H1 (cell line): ENCODE measurements at regions not wholly inside any gene's neighbourhood (a gene's known extent, or its start where the extent isn't known, plus 50 kb on each side); places are given as distances from the start of the nearest gene placed in this dataset.

Experiments
- CHD1 ChIP-seq: IDR thresholded peaks from 2 replicates; pipeline ENCODE4 v1.6.1; 2012; ENCODE audit warnings: low read depth, low read length, improper control_type of control experiment
- CHD2 ChIP-seq: IDR thresholded peaks from 2 replicates; pipeline ENCODE4 v1.6.1; 2012; ENCODE audit warnings: low read length, improper control_type of control experiment
- KDM5A ChIP-seq: fragments of 200-600 bp; IDR thresholded peaks from 2 replicates; pipeline ENCODE4 v1.7.1; 2012; ENCODE audit warnings: mild to moderate bottlenecking, low read length, inconsistent platforms, mixed read lengths
- NRF1 ChIP-seq: IDR thresholded peaks from 2 replicates; pipeline ENCODE4 v1.6.1; 2011; ENCODE audit warnings: mild to moderate bottlenecking, low read depth, low read length, improper control_type of control experiment
- RFX5 ChIP-seq: IDR thresholded peaks from 2 replicates; pipeline ENCODE4 v1.6.1; 2011; ENCODE audit warnings: low read depth, low read length, improper control_type of control experiment, borderline replicate concordance
- SAP30 ChIP-seq: fragments of 300-600 bp; sonication (generic); IDR thresholded peaks from 2 replicates; pipeline ENCODE4 v1.7.1; 2012; ENCODE audit warnings: low read length, moderate library complexity, mild to moderate bottlenecking, inconsistent platforms; ENCODE audit not compliant: insufficient read depth, insufficient replicate concordance
- TEAD4 ChIP-seq: IDR thresholded peaks from 2 replicates; pipeline ENCODE4 v1.6.1; 2012; ENCODE audit warnings: low read depth, low read length, inconsistent platforms, mixed read lengths
- TF ChIP-seq, protein P1 (sequence below): fragments of 300-600 bp; sonication (generic); IDR thresholded peaks from 2 replicates; pipeline ENCODE4 v1.7.1; 2012; ENCODE audit warnings: low read length, moderate library complexity, mild to moderate bottlenecking, inconsistent platforms; ENCODE audit not compliant: insufficient replicate concordance
- TF ChIP-seq, protein P2 (sequence below), 3 experiments: IDR thresholded peaks; 1 replicate in 2 of 3; 2 replicates in 1 of 3; pipeline versions ENCODE4 v1.5.1 to v1.6.1; 2011; ENCODE audit warnings: low read length in 3 of 3, mild to moderate bottlenecking in 3 of 3, inconsistent platforms in 2 of 3, low read depth in 1 of 3, moderate library complexity in 1 of 3; ENCODE audit not compliant: insufficient read depth in 1 of 3; ENCODE audit errors: control extremely low read depth in 1 of 3

DNA sequence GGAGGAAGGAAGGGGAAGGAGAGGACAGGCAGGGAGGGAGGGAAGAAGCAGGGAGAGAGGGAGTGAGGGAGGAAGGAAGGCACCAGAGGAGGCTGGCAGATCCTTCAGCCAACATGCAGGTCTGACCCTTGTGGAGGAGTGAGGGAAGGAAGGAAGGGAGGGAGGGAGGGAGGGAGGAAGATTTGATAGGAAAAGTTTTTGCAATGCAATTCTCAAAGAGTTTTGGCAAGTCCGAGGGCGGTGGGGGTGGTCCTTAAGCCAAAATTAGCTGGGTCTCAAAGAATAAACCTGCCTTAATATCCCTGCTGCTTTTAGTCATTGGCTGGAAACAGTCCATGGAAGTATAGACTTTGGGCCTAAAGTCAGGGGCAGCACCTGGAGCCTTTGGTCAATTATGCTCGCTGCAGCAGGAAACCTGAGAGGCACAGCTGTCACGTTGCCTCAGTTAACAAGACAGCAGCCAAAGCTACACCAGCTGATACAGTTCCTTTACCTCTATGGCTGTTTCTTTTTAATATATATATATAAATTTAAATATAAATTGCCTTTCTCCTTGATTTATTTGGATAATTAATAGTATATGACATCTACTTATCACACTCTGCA, 115.7 kb upstream of the RALGAPA2 start (continued):
- TF ChIP-seq, protein P1, sequence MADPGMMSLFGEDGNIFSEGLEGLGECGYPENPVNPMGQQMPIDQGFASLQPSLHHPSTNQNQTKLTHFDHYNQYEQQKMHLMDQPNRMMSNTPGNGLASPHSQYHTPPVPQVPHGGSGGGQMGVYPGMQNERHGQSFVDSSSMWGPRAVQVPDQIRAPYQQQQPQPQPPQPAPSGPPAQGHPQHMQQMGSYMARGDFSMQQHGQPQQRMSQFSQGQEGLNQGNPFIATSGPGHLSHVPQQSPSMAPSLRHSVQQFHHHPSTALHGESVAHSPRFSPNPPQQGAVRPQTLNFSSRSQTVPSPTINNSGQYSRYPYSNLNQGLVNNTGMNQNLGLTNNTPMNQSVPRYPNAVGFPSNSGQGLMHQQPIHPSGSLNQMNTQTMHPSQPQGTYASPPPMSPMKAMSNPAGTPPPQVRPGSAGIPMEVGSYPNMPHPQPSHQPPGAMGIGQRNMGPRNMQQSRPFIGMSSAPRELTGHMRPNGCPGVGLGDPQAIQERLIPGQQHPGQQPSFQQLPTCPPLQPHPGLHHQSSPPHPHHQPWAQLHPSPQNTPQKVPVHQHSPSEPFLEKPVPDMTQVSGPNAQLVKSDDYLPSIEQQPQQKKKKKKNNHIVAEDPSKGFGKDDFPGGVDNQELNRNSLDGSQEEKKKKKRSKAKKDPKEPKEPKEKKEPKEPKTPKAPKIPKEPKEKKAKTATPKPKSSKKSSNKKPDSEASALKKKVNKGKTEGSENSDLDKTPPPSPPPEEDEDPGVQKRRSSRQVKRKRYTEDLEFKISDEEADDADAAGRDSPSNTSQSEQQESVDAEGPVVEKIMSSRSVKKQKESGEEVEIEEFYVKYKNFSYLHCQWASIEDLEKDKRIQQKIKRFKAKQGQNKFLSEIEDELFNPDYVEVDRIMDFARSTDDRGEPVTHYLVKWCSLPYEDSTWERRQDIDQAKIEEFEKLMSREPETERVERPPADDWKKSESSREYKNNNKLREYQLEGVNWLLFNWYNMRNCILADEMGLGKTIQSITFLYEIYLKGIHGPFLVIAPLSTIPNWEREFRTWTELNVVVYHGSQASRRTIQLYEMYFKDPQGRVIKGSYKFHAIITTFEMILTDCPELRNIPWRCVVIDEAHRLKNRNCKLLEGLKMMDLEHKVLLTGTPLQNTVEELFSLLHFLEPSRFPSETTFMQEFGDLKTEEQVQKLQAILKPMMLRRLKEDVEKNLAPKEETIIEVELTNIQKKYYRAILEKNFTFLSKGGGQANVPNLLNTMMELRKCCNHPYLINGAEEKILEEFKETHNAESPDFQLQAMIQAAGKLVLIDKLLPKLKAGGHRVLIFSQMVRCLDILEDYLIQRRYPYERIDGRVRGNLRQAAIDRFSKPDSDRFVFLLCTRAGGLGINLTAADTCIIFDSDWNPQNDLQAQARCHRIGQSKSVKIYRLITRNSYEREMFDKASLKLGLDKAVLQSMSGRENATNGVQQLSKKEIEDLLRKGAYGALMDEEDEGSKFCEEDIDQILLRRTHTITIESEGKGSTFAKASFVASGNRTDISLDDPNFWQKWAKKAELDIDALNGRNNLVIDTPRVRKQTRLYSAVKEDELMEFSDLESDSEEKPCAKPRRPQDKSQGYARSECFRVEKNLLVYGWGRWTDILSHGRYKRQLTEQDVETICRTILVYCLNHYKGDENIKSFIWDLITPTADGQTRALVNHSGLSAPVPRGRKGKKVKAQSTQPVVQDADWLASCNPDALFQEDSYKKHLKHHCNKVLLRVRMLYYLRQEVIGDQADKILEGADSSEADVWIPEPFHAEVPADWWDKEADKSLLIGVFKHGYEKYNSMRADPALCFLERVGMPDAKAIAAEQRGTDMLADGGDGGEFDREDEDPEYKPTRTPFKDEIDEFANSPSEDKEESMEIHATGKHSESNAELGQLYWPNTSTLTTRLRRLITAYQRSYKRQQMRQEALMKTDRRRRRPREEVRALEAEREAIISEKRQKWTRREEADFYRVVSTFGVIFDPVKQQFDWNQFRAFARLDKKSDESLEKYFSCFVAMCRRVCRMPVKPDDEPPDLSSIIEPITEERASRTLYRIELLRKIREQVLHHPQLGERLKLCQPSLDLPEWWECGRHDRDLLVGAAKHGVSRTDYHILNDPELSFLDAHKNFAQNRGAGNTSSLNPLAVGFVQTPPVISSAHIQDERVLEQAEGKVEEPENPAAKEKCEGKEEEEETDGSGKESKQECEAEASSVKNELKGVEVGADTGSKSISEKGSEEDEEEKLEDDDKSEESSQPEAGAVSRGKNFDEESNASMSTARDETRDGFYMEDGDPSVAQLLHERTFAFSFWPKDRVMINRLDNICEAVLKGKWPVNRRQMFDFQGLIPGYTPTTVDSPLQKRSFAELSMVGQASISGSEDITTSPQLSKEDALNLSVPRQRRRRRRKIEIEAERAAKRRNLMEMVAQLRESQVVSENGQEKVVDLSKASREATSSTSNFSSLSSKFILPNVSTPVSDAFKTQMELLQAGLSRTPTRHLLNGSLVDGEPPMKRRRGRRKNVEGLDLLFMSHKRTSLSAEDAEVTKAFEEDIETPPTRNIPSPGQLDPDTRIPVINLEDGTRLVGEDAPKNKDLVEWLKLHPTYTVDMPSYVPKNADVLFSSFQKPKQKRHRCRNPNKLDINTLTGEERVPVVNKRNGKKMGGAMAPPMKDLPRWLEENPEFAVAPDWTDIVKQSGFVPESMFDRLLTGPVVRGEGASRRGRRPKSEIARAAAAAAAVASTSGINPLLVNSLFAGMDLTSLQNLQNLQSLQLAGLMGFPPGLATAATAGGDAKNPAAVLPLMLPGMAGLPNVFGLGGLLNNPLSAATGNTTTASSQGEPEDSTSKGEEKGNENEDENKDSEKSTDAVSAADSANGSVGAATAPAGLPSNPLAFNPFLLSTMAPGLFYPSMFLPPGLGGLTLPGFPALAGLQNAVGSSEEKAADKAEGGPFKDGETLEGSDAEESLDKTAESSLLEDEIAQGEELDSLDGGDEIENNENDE: no peak
- TF ChIP-seq CHD1 (no peak), CHD2 (no peak), SAP30 (no peak), NRF1 (no peak), RFX5 (no peak), TEAD4 (no peak), KDM5A (no peak)
- TF ChIP-seq, protein P2, sequence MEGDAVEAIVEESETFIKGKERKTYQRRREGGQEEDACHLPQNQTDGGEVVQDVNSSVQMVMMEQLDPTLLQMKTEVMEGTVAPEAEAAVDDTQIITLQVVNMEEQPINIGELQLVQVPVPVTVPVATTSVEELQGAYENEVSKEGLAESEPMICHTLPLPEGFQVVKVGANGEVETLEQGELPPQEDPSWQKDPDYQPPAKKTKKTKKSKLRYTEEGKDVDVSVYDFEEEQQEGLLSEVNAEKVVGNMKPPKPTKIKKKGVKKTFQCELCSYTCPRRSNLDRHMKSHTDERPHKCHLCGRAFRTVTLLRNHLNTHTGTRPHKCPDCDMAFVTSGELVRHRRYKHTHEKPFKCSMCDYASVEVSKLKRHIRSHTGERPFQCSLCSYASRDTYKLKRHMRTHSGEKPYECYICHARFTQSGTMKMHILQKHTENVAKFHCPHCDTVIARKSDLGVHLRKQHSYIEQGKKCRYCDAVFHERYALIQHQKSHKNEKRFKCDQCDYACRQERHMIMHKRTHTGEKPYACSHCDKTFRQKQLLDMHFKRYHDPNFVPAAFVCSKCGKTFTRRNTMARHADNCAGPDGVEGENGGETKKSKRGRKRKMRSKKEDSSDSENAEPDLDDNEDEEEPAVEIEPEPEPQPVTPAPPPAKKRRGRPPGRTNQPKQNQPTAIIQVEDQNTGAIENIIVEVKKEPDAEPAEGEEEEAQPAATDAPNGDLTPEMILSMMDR (IDR thresholded peaks at IDR 0.05; ENCODE audit: control extremely low read depth in 1 of 3, insufficient read depth in 1 of 3, low read depth in 1 of 3, low read length in 3 of 3): no peak
